KMS-11 (cell line): ENCODE measurements at regions not wholly inside any gene's neighbourhood (a gene's known extent, or its start where the extent isn't known, plus 50 kb on each side); places are given as distances from the start of the nearest gene placed in this dataset.

Source experiments
- H2AFZ ChIP-seq: fragments of 200-600 bp; sonication (generic); 2 replicates; pipeline ENCODE4 v1.6.1; 2016; ENCODE audit warnings: antibody characterized with exemption, mixed run types, low read depth
- H3K27ac ChIP-seq: fragments of 200-600 bp; sonication (generic); 2 replicates; pipeline ENCODE4 v1.6.1; 2016; ENCODE audit warnings: mild to moderate bottlenecking, mixed run types
- H3K27me3 ChIP-seq: fragments of 200-600 bp; sonication (generic); 2 replicates; pipeline ENCODE4 v1.6.1; 2017; ENCODE audit warnings: mild to moderate bottlenecking, low read depth, mixed run types, moderate library complexity; ENCODE audit not compliant: insufficient read depth
- H3K36me3 ChIP-seq: fragments of 200-600 bp; sonication (generic); 2 replicates; pipeline ENCODE4 v1.6.1; 2017; ENCODE audit warnings: mild to moderate bottlenecking, mixed run types; ENCODE audit not compliant: insufficient read depth
- H3K4me1 ChIP-seq: fragments of 200-600 bp; sonication (generic); 2 replicates; pipeline ENCODE4 v1.6.1; 2016; ENCODE audit warnings: mild to moderate bottlenecking, low read depth, mixed run types; ENCODE audit not compliant: poor library complexity, severe bottlenecking
- H3K4me2 ChIP-seq: fragments of 200-600 bp; sonication (generic); 2 replicates; pipeline ENCODE4 v1.7.0; 2016; ENCODE audit warnings: mild to moderate bottlenecking, mixed run types
- H3K4me3 ChIP-seq: fragments of 200-600 bp; sonication (generic); IDR thresholded peaks from 2 replicates; pipeline ENCODE4 v1.6.1; 2017; ENCODE audit warnings: low read depth, low read length, mixed read lengths; ENCODE audit not compliant: insufficient read depth
- H3K79me2 ChIP-seq: fragments of 200-600 bp; sonication (generic); 2 replicates; pipeline ENCODE4 v1.6.1; 2016; ENCODE audit warnings: low read depth, mixed run types; ENCODE audit not compliant: insufficient read depth
- H3K9ac ChIP-seq: fragments of 200-600 bp; sonication (generic); 2 replicates; pipeline ENCODE4 v1.6.1; 2016; ENCODE audit warnings: mild to moderate bottlenecking, mixed run types
- H4K20me1 ChIP-seq: fragments of 200-600 bp; sonication (generic); 2 replicates; pipeline ENCODE4 v1.6.1; 2016; ENCODE audit warnings: mild to moderate bottlenecking, mixed run types; ENCODE audit not compliant: insufficient read depth
- CTCF ChIP-seq: fragments of 200-600 bp; sonication (generic); conservative IDR thresholded peaks from 2 replicates; pipeline ENCODE4 v1.6.1; 2017; ENCODE audit warnings: low read depth, mild to moderate bottlenecking, antibody characterized with exemption, low read length, moderate library complexity, mixed read lengths

DNA sequence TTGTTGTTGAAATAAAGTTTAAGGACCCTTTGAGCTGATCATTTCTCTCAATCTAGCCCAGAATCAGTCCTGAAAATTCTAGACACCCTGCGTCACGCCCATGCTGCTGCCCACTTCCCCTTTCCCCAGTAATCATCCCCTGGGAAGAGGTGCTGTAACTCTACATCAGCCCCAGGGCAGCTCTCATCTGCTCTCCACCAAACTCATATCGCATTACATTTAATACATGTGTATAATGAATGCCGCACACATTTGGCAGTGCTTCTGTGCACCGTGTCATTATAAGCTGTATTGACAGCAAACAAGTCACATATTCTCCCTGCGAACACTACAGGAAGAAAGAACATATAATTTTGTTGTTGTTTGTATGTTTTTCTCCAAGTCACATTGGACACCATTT, 539.7 kb upstream of the DAB1 start:
- no peak for TF ChIP-seq CTCF
- Histone ChIP-seq H3K4me1 (no peaks in the 10 kb centered on the region), H3K36me3 (no peaks in the 10 kb centered on the region), H3K4me2 (no peak overlapping the region), H4K20me1 (no peaks in the 10 kb centered on the region), H3K27ac (no peak overlapping the region), H3K9ac (no peak overlapping the region), H2AFZ (no peak overlapping the region), H3K79me2 (no peaks in the 10 kb centered on the region), H3K4me3 (no peak overlapping the region), H3K27me3 (no peaks in the 10 kb centered on the region)

DNA sequence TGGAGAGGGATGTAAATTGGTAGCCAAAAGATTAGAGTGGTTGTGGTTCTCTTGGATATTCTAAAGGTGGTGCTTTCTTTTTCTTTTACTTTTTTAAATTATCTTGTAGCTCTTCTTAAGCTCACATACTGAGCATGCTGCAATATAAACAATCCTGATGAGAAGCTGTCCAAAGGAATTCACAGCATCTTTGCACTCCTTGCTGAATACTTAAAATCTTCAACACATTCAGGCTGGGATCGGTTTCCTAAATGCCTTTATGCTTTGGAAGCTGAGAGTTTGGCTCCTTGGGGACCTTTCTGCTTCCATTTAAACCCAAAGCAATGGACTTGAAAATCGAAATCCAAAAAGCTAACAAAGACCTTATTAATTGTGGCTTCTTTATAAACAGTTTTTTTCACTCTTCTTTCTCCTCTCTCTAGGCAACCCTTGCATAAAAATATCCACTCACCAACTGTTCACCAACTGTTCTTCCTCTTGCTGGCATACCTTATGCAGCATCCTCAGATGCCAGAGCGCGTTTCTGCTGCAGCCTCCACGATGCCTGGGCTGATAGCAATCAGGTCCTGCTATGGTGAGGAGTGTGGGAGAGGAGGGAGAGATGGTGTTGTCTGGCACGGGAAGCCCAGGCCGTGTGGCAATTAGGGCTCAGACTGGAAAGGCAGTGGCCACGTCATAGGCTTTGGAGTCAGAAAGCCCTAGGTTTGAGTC, 535.8 kb upstream of the DAB1 start:
- Histone ChIP-seq H3K4me1 (no peaks in the 10 kb centered on the region), H3K27me3 (no peaks in the 10 kb centered on the region)
- TF ChIP-seq CTCF: no peak

GRCh38 chr1:57957576-57957975, 533.7 kb upstream of the DAB1 start:
- Histone ChIP-seq H3K36me3 (no peaks in the 10 kb centered on the region), H3K27ac (no peak overlapping the region), H3K4me3 (no peak overlapping the region), H2AFZ (no peak overlapping the region), H3K79me2 (no peaks in the 10 kb centered on the region), H4K20me1 (no peaks in the 10 kb centered on the region), H3K4me2 (no peak overlapping the region), H3K27me3 (no peaks in the 10 kb centered on the region), H3K4me1 (no peaks in the 10 kb centered on the region), H3K9ac (no peak overlapping the region)
- TF ChIP-seq CTCF: no peak

More for the DNA sequence above, 535.8 kb upstream of the DAB1 start:
- Histone ChIP-seq H2AFZ (no peak overlapping the region), H3K4me3 (no peak overlapping the region), H3K27ac (no peak overlapping the region), H3K79me2 (no peaks in the 10 kb centered on the region), H4K20me1 (no peaks in the 10 kb centered on the region), H3K36me3 (no peaks in the 10 kb centered on the region), H3K4me2 (no peak overlapping the region), H3K9ac (no peak overlapping the region)

GRCh38 chr1:57951390-57951789, 527.5 kb upstream of the DAB1 start:
- no peaks in the 10 kb centered on the region for H3K36me3 ChIP-seq
- TF ChIP-seq CTCF: no peak
- no peak overlapping the region for H3K4me3 ChIP-seq

More at GRCh38 chr1:57951390-57951789, 527.5 kb upstream of the DAB1 start:
- Histone ChIP-seq H3K9ac (no peak overlapping the region), H4K20me1 (no peaks in the 10 kb centered on the region), H3K27me3 (no peaks in the 10 kb centered on the region), H3K79me2 (no peaks in the 10 kb centered on the region), H3K27ac (no peak overlapping the region), H3K4me1 (no peaks in the 10 kb centered on the region), H2AFZ (no peak overlapping the region), H3K4me2 (no peak overlapping the region)
